Neural crest cell (in vitro differentiated cells): ENCODE measurements at regions not wholly inside any gene's neighbourhood (a gene's known extent, or its start where the extent isn't known, plus 50 kb on each side); places are given as distances from the start of the nearest gene placed in this dataset.

Source experiments
- DNase-seq: peaks from one replicate; pipeline ENCODE4 v3.0.0; 2021; ENCODE audit warnings: low read depth, mixed read lengths, low spot score
- H3K27ac Mint-ChIP-seq: one replicate; pipeline ENCODE4 v1.8.0; 2021; ENCODE audit warnings: mild to moderate bottlenecking, mixed read lengths; ENCODE audit not compliant: unreplicated experiment
- H3K27me3 Mint-ChIP-seq: 2 replicates; pipeline ENCODE4 v1.8.0; 2021; ENCODE audit warnings: low read depth, mild to moderate bottlenecking, mixed read lengths
- H3K36me3 Mint-ChIP-seq: 2 replicates; pipeline ENCODE4 v1.8.0; 2021; ENCODE audit warnings: low read depth, mild to moderate bottlenecking, mixed read lengths
- H3K4me1 Mint-ChIP-seq: 2 replicates; pipeline ENCODE4 v1.8.0; 2021; ENCODE audit warnings: mixed read lengths
- H3K4me3 Mint-ChIP-seq: one replicate; pipeline ENCODE4 v1.8.0; 2021; ENCODE audit warnings: mild to moderate bottlenecking, mixed read lengths
- H3K9me3 Mint-ChIP-seq: 2 replicates; pipeline ENCODE4 v1.8.0; 2021; ENCODE audit warnings: mixed read lengths
- CTCF ChIP-seq: fragments of 200-600 bp; sonication (generic); conservative IDR thresholded peaks from 2 replicates; pipeline ENCODE4 v1.5.0; 2021; ENCODE audit warnings: antibody characterized with exemption, mild to moderate bottlenecking

- Mint-ChIP-seq H3K36me3 (no peaks in the 10 kb centered on the region), H3K9me3 (no peaks in the 10 kb centered on the region), H3K4me3 (no peak overlapping the region), H3K27ac (no peak overlapping the region), H3K27me3 (peaks cover 5% of the 10 kb centered on the region), H3K4me1 (no peaks in the 10 kb centered on the region)
- DNase-seq = no peak
- no peak for TF ChIP-seq CTCF
These were observed 117.9 kb downstream of the GADD45G start for GRCh38 chr9:89722712-89723111.

- H3K9me3 Mint-ChIP-seq = no peaks in the 10 kb centered on the region
- H3K4me1 Mint-ChIP-seq = no peaks in the 10 kb centered on the region
- no peak for TF ChIP-seq CTCF
- no peak for DNase-seq
- H3K36me3 Mint-ChIP-seq = no peaks in the 10 kb centered on the region
- H3K27ac Mint-ChIP-seq = no peak overlapping the region
- H3K4me3 Mint-ChIP-seq = no peak overlapping the region
- peaks cover 5% of the 10 kb centered on the region for H3K27me3 Mint-ChIP-seq
These were observed 118.8 kb downstream of the GADD45G start for GRCh38 chr9:89723469-89724100.

- Mint-ChIP-seq H3K27ac (no peak overlapping the region), H3K4me3 (no peak overlapping the region), H3K4me1 (no peaks in the 10 kb centered on the region), H3K27me3 (peaks cover 5% of the 10 kb centered on the region), H3K9me3 (no peaks in the 10 kb centered on the region), H3K36me3 (no peaks in the 10 kb centered on the region)
- TF ChIP-seq CTCF = no peak
- DNase-seq = no peak
These were observed 119.8 kb downstream of the GADD45G start for GRCh38 chr9:89724659-89725058.

- no peak for DNase-seq
- no peaks in the 10 kb centered on the region for H3K36me3 Mint-ChIP-seq
- no peak overlapping the region for H3K4me3 Mint-ChIP-seq
- H3K4me1 Mint-ChIP-seq = no peaks in the 10 kb centered on the region
- H3K9me3 Mint-ChIP-seq = no peaks in the 10 kb centered on the region
- H3K27ac Mint-ChIP-seq = no peak overlapping the region
- no peaks in the 10 kb centered on the region for H3K27me3 Mint-ChIP-seq
- no peak for TF ChIP-seq CTCF
These were observed 120.5 kb downstream of the GADD45G start for GRCh38 chr9:89725271-89725670.

GRCh38 chr9:89729954-89730530 lies 125.2 kb downstream of the GADD45G start:
- no peak for TF ChIP-seq CTCF
- H3K9me3 Mint-ChIP-seq = no peaks in the 10 kb centered on the region
- no peaks in the 10 kb centered on the region for H3K36me3 Mint-ChIP-seq
- no peak overlapping the region for H3K27ac Mint-ChIP-seq
- H3K4me3 Mint-ChIP-seq = no peak overlapping the region
- no peak for DNase-seq
- H3K4me1 Mint-ChIP-seq = peaks cover 9% of the 10 kb centered on the region
- no peaks in the 10 kb centered on the region for H3K27me3 Mint-ChIP-seq
